ENCODE measurements at regions not wholly inside any gene's neighbourhood (a gene's known extent, or its start where the extent isn't known, plus 50 kb on each side); places are given as distances from the start of the nearest gene placed in this dataset.
"Not testable (repeated sequence)": the region's sequence is repeated elsewhere in the genome, so short reads cannot be mapped to it uniquely, and the experiment has no call there.

DNA sequence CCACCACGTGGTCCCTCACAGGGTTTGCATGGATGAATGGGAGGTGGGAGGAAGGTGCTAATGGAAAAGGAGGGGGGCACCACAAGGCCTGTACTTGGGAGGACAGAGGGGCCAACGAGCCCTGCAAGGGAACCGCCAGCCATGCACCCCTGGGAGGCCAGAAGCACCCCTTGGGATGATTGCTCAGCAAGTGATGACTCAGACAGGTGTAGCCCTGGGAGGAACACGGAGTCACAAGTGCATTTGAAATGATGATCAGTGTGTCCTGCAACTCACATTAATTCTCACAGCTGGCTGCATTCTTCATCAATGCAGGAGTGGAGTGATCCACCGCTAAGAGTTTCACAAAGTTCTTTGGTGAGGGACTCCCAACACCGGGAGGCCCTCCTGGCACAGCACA is 82.8 kb upstream of the ZNF254 start:
- no peak overlapping the region for H3K4me3 ChIP-seq
- DNase-seq (no peak), ATAC-seq (no peak)
- intact Hi-C loops (cut with DNase I): no loop called here
- H3K4me1 ChIP-seq: no peaks in the 10 kb centered on the region
- TF ChIP-seq, protein P1, sequence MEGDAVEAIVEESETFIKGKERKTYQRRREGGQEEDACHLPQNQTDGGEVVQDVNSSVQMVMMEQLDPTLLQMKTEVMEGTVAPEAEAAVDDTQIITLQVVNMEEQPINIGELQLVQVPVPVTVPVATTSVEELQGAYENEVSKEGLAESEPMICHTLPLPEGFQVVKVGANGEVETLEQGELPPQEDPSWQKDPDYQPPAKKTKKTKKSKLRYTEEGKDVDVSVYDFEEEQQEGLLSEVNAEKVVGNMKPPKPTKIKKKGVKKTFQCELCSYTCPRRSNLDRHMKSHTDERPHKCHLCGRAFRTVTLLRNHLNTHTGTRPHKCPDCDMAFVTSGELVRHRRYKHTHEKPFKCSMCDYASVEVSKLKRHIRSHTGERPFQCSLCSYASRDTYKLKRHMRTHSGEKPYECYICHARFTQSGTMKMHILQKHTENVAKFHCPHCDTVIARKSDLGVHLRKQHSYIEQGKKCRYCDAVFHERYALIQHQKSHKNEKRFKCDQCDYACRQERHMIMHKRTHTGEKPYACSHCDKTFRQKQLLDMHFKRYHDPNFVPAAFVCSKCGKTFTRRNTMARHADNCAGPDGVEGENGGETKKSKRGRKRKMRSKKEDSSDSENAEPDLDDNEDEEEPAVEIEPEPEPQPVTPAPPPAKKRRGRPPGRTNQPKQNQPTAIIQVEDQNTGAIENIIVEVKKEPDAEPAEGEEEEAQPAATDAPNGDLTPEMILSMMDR (IDR thresholded peaks at IDR 0.05): no peak
- no peaks in the 10 kb centered on the region for H3K36me3 ChIP-seq
- H3K27me3 ChIP-seq (ENCODE audit: low read depth): no peaks in the 10 kb centered on the region
- H3K9me3 ChIP-seq: no peaks in the 10 kb centered on the region
- no peak overlapping the region for H3K27ac ChIP-seq

DNA sequence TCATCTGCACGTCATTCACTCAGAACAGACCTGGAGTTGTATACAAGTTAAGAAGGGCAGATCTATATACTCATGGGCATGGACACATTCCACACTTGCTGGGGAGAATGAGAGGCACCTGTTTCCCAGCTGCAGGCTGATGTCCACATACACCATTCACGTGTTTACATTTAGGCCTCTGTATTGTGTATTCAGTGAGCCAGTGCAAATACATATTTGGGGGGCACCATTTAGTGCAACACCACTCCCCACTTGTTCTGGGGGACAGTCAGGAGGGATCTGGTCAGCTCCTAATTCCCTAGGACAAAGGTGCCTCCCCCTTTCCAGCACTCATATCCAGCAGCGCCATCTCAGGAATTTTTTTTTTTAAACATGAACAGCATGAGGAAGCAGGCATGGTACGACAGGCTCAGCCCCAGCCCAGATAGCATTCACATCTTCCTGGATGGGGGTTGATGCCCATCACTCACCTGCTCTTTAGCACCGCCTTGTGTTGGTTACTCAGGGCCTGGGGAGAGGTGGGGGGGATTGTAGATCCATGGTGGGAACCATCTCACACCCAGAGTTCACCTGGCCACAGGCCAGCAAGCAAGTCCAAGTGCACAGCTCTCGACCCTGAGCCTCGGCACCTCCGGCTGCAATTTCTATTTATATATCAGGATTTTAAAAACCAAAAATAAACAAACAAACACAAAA is 56.9 kb upstream of the ZNF254 start:
- peaks cover 10% of the 10 kb centered on the region for H3K4me1 ChIP-seq
- DNase-seq: no peak
- intact Hi-C loops (cut with DNase I): no loop called here
- H3K27me3 ChIP-seq (ENCODE audit: low read depth): no peaks in the 10 kb centered on the region
- H3K36me3 ChIP-seq: no peaks in the 10 kb centered on the region
- TF ChIP-seq, protein P1 (IDR thresholded peaks at IDR 0.05): no peak
- no peaks in the 10 kb centered on the region for H3K9me3 ChIP-seq
- ATAC-seq: no peak
- no peak overlapping the region for H3K27ac ChIP-seq
- no peak overlapping the region for H3K4me3 ChIP-seq

DNA sequence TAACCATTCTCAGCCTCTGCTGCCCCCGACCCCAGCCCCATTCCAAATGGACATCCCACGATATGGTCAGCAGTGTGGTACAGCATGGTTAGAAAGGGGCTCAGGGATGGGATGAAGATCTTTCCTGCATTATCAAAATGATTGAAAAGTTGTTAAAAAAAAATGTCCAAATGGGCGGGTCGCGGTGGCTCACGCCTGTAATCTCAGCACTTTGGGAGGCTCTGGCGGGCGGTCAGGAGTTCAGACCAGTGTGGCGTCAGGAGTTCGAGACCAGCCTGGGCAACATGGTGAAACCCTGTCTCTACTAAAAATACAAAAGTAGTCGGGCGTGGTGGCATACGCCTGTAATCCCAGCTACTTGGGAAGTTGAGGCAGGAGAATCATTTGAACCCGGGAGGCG is 54.3 kb upstream of the ZNF254 start:
- H3K9me3 ChIP-seq: no peaks in the 10 kb centered on the region
- ATAC-seq: no peak
- H3K36me3 ChIP-seq: peaks cover 17% of the 10 kb centered on the region
- intact Hi-C loops (cut with DNase I): no loop called here
- peak overlapping the region; percentile 97 for H3K27ac ChIP-seq
- H3K4me3 ChIP-seq: peak overlapping the region; percentile 88
- no peaks in the 10 kb centered on the region for H3K27me3 ChIP-seq (ENCODE audit: low read depth)
- H3K4me1 ChIP-seq: peaks cover 33% of the 10 kb centered on the region
- DNase-seq: peak; percentile 48
- TF ChIP-seq, protein P1 (IDR thresholded peaks at IDR 0.05): no peak

DNA sequence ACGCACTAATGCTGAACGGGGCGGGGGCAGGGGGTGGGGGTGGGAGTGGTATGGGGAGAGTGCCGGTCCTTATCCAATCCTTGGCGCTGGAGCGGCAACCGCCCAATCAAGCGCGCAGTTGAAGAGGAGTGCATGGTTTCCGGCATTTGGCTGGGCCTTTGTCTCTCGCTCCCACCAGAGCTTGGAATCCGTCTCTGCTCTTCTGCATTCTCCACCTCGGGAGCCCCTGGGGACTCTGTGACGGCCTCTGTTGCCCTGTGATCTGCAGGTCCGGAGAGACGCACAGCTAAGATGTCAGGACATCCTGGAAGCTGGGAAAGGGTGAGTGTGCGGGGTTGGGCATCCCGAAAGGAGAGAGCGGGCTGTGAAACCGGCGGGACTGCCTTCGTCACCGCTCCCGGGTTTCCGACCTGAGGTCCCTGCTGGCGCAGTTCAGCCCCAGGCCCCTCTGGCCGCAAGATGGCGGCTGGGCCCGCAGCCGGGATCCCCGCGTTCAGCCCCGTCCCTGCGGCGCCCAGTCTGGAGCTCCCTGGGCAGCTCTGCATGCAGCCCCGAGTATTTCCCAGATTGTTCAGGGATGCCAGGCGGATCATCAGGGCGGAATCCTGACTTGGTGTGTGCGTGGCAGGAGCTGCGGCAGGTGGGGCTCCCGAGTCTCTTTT is 53.6 kb upstream of the ZNF254 start:
- Histone ChIP-seq H3K27ac (peak overlapping the region; percentile 97), H3K36me3 (peaks cover 25% of the 10 kb centered on the region), H3K4me1 (peaks cover 40% of the 10 kb centered on the region), H3K9me3 (no peaks in the 10 kb centered on the region), H3K27me3 (ENCODE audit: low read depth) (no peaks in the 10 kb centered on the region), H3K4me3 (peak overlapping the region; percentile 88)
- TF ChIP-seq, protein P1 (IDR thresholded peaks at IDR 0.05): no peak
- ATAC-seq: peak; percentile 98
- DNase-seq: peak; percentile 92
- intact Hi-C loops (cut with DNase I): no loop called here

DNA sequence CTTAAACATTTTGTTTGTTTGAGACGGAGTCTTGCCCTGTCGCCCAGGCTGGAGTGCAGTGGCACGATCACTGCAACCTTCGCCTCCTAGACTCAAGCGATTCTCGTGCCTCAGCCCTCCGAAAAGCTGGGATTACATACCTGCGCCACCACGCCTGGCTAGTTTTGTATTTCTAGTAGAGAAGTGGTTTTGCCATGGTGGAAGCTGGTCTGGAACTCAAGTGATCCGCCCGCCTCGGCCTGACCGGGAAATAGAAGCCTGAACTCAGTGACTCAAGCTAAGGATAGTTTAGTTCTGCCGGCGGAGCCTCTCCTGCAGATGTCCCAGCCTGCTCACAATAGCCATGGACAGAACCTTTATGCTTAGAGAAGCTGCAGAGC is 53.0 kb upstream of the ZNF254 start:
- no peaks in the 10 kb centered on the region for H3K9me3 ChIP-seq
- intact Hi-C loops (cut with DNase I): no loop called here
- TF ChIP-seq, protein P1 (IDR thresholded peaks at IDR 0.05): no peak
- DNase-seq (peak; percentile 72), ATAC-seq (peak; percentile 71 to 81)
- peaks cover 40% of the 10 kb centered on the region for H3K4me1 ChIP-seq
- H3K27ac ChIP-seq: peak overlapping the region; percentile 97
- peaks cover 30% of the 10 kb centered on the region for H3K36me3 ChIP-seq
- no peaks in the 10 kb centered on the region for H3K27me3 ChIP-seq (ENCODE audit: low read depth)
- H3K4me3 ChIP-seq: peak overlapping the region; percentile 88

DNA sequence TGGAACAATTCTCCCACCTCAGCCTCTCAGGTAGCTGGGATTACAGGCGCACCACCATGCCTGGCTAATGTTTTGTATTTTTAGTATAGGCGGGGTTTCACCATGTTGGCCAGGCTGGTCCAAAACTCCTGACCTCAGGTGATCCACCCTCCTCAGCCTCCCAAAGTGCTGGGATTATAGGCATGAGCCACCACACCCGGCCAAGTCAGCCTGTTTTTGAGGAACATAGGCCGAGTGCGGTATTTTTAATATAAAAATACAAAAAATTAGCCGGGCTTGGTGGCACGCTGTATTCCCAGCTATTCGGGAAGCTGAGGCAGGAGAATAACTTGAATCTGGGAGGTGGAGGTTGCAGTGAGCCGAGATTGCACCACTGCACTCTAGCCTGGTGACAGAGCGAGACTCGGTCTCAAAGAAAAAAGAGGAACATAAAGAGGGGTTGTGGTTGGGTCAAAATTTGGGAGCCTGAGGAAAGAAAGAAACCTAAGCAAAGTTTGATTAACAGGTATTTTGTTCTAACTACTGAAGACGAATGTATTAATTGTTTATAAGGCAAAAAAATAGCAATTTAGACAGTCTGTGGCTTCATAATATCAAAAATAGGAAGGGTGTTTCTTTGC is 51.6 kb upstream of the ZNF254 start:
- Histone ChIP-seq H3K36me3 (peaks cover 36% of the 10 kb centered on the region), H3K4me3 (peak overlapping the region; percentile 88), H3K4me1 (peaks cover 40% of the 10 kb centered on the region)
- H3K27ac ChIP-seq; DNase-seq; ATAC-seq; intact Hi-C loops (cut with DNase I); H3K27me3 ChIP-seq (ENCODE audit: low read depth); H3K9me3 ChIP-seq: not testable (repeated sequence)

Data from lower lobe of right lung (tissue), 2 donors.